HG03064 (cell line): ENCODE measurements at regions not wholly inside any gene's neighbourhood (a gene's known extent, or its start where the extent isn't known, plus 50 kb on each side); places are given as distances from the start of the nearest gene placed in this dataset.
"Not testable (repeated sequence)": the region's sequence is repeated elsewhere in the genome, so short reads cannot be mapped to it uniquely, and the experiment has no call there.

ENCODE experiments used
- ATAC-seq: cut with Tn5 transposase; IDR thresholded peaks from one replicate; pipeline ENCODE4 v1.9.1; 2021; ENCODE audit warnings: low read depth; ENCODE audit not compliant: unreplicated experiment

DNA sequence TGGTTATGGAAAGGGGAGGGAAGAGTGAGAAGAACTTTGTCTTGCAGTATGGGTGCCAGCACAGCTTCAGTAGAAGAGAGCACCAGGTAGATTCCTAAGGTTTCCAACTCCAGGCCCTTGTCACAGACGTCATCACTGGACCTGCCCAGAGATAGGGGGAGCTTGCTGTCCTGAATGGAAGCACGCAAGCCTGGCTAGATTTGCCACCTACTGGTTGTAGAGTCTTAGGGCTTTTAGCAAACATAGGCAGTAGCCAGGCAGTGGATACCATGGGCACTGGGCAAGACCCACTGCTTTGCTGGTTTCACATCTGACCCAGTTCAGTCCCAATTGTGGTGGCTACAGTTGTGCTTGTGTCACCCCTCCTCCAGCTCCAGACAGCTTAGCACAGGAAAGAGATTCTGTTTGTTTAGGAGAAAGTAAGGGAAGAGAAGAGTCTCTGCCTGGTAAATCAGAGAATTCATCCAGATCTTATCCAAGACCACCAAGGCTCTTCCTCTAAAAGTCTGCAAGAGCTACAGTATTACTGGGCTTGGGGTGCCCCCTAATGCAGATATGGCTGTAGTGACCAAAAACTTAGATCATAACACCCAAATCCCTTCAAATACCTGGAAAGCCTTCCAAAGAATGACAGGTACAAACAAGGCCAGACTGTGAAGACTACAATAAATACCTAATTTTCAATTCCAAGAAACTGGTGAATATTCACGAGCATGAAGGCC, 158.9 kb downstream of the HINT1 start:
- no peak for ATAC-seq

DNA sequence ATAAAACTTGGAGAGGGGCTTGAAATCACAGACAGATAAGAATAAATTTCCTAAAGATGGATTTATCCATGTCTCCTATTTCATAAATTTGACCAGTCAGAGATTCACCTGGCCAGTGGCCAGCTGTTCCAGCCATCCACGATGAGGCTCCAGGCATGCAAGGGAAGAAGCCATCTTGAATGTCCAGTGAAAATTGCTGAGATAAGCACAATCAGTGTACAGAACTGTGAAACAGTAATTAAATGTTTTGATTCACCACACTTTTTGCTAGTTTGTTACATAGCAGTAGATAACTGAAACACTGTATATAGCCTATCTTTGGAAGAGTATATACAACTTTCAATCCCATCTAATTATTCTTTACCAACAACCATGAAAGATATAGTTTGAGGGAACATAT, 163.5 kb downstream of the HINT1 start:
- no peak for ATAC-seq

DNA sequence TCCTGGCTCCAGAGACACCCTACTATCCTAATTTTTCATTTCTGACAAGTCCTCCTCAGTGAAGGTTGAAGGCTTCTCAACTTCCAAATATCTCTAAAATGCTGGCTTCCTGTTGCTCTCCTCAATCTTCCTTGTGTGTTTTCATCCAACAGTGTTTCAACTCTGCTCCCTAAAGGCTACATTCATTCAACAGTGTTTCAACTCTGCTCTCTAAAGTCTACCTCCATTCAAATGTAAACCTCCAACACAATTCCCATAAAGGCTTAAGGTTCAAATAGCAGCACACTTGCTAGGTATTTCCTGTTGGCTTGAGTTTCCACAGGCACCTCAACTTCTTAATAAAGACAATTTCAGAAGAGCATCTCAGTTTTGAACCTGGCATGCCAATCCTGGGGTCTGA, 164.8 kb downstream of the HINT1 start:
- no peak for ATAC-seq

DNA sequence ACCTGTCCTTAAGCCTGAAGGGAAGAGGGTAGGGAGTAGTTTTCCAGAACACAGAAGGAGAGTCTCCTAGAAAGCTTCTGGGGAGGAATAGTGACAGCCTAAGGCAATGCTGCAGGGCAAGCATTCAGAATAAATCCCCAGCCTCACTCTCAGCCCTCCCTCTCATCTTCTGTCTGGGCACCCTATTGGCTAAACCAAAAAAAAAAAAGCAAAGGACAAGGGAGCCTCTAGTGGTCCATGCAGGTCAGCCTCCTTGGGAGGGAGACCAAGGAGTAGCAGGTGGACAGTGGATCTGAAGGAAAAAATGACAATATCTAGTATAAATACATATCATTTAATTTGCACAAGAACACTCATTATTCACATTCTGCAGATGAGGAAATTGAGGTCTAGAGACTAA, 168.3 kb downstream of the HINT1 start:
- not testable (repeated sequence) for ATAC-seq

DNA sequence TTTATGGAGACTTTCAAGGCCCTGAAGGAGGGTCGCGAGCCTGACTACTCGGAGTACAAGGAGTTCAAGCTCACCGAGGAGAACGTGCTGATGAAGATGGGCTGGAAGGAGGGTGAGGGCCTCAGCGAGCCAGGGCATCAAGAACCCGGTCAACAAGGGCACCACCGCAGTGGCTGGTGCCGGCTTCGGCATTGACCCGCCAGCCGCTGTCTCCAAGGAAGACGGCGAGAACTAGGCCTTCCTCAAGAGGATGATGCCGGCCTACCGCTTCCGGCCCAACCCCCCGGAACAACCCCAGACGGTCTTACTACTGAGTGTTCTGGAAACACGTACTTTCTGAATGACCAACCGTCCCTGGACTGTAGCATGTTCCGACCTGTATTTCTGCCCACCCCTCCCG, 169.2 kb downstream of the HINT1 start:
- ATAC-seq: no peak

DNA sequence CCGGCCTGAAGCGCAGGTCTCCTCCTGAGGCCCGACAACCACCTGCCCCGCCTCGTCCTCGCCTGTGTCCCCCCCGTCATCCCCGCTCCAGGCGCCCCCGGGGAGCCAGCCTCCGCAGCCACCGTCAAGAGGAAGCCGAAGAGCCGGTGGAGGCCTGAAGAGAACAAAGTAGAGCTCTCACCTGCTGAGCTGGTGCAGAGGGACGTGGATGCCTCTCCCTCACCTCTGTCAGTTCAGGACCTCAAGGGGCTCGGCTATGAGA, 169.9 kb downstream of the HINT1 start:
- no peak for ATAC-seq

DNA sequence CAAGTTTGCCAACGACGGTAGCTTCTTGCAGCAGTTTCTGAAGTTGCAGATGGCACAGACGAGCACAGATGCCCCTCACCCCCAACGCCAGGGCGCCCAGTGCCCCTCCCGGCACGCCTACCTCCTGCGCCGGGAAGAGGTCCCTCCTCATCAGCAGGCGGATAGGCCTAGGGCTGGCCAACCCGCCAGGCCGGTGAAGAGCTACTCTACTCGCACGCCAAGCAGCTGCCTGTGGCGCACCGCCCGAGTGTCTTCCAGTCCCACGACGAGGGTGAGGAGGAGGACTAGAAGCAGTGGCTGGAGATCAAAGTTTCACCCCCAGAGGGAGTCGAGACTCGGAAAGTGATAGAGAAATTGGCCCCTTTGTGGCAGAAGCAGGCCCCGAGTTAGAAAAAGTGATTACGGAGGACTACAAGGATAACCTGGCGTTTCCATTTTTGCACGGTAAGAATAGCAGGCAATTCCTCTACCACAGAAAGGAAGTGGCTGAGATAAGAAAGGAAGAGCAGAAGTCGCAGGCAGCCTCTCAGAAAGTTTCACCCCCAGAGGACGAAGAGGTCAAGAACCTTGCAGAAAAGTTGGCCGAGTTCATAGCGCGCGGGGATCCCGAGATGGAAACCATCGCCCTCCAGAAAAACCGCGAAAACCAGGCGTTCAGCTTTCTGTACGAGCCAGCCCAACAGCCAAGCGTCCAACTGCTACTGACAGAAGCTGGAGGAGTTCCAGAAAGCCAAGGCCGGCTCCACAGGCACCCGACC, 170.4 kb downstream of the HINT1 start:
- no peak for ATAC-seq

DNA sequence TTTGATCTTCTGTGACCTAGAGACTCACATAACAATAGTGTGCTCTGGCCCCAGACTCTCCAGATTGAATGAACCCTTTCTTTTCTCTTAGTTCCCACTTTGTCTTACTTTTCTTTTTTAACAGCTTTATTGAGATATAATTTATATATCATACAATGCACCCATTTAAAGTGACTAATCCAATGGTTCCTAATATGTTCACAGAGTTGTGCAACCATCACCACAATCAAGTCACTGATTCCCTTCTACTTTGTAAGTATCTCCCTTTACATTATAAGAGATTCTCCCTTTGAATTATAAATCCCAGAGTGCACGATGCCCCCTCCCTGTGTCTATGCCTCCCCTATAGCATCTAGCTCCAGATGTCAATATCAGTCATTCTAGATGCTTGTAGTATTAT, 172.4 kb downstream of the HINT1 start:
- no peak for ATAC-seq

DNA sequence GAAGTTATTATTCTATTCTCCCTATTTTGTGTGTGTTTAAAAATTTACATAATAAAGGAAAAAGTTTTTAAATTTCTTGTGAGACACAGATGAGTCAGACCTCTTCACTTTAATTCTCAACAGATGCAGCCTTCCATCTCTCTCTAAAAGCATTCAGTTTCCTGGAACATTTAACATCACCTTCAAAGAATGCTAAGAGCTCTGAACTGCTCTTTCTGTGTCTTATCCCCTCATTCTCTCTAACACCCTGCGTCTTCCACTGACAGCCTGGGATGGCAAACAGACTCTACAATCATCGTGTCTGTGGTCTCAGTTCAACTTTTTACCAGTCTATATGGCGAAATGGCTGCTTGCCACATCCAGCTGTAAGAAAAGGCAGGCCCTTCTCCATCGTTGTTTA, 173.0 kb downstream of the HINT1 start:
- ATAC-seq: no peak

DNA sequence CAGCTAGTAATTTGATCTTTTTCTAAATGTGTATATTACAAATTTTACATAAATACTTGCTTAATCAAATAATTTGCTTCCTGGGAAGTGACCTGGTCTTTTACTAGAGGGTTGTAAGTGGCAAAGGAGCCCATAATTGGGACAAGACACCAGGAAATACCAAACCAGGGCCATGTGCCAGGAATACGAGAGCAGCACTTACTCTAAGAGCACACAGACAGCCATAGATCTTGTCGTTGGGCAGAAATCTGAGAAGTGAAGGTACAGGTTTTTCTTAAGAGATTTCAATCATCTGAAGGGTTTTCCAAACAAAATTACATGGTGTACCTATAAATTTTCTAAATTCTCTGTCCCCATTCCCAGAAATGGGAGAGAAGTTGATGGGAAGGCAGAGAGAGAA, 179.3 kb downstream of the HINT1 start:
- no peak for ATAC-seq

DNA sequence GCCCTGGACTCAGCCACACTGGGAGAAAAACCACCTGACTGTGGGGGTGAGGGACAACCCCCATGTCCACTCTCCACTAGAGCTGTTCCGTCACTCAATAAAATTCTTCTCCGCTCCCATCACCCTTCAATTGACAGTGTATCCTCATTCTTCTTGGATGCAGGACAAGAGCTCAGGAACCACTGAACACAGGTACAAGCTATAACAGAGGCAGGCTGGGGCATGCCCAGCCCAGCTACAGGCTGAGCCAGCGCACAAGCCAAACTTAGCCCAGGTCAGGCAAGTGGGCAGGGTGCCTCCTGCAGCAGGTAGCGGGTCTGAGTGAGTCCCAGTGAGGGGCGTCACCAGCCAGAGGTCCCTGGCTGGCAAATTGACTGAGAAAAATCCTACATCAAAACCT, 183.4 kb downstream of the HINT1 start:
- no peak for ATAC-seq

DNA sequence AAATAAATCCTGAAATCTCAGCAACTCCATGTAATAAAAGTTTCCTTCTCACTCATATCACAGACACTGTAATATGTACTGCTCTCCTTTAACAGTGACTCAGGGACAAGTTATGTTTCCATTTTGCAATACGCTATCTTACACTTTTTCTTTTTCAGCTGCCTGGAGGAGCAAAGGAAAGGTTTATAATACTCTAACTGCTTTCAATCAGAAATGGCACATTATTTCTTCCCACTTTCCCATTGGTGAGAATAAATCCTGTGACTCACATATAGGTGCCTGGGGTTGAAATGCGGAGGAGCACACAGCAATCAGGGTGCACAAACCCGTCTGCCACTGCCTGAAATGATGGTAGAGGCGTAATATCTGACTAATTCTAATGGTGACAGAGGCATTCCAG, 186.6 kb downstream of the HINT1 start:
- no peak for ATAC-seq

DNA sequence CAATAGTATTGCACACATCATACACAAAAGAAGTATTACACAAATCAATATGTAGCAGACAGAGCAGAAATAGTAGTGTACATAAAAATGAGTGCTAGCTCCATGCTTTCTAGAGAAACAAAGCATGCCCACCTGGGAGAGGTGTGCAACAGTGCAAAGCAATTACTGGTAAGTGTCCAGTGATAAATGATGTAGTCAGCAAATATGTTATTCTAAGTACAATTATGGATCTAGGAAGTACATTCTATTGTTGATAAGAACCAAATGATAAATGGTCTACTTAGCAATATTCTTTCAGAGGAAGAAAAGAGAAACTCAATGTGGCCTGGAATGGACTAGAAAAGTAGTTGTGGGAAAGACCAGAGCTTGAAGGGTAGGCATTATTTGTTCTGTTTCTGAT, 188.6 kb downstream of the HINT1 start:
- ATAC-seq: no peak

DNA sequence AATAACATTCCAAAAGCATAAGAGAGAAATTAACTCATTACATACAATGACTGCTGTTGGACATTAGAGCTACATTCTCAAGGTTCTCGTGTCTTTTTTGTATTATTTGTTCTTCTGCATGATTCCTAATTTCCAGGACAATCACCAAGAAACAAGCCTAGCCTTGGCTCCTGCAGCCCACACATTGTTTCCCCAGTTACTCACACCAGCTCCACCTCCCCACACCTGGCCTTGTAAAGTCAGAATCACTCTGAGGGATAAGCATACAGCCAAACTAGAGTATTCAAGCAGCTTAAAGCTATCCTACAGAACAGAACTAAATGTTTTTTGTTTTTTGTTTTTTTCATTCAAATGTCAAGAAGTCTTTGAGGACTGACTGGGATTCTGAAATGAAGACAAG, 189.2 kb downstream of the HINT1 start:
- ATAC-seq: no peak

DNA sequence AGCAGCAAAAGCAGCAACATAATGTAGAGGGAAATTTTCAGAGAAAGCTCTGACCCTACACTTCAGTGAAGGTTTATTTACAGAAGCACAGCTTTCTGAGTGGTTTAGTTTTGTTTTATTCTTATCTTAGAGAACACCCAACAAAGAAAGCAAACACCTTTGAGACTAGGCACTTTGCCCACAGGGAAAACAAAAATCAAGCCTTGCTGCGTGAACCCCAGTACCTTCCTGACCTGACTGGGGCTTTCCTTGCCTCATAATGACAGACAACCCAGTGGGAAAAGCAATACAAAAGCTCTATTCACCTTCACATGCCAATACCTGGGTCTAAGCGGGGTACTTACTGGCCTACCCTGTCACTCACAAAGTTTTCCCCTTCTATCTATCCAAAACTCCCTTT, 189.8 kb downstream of the HINT1 start:
- ATAC-seq: no peak

DNA sequence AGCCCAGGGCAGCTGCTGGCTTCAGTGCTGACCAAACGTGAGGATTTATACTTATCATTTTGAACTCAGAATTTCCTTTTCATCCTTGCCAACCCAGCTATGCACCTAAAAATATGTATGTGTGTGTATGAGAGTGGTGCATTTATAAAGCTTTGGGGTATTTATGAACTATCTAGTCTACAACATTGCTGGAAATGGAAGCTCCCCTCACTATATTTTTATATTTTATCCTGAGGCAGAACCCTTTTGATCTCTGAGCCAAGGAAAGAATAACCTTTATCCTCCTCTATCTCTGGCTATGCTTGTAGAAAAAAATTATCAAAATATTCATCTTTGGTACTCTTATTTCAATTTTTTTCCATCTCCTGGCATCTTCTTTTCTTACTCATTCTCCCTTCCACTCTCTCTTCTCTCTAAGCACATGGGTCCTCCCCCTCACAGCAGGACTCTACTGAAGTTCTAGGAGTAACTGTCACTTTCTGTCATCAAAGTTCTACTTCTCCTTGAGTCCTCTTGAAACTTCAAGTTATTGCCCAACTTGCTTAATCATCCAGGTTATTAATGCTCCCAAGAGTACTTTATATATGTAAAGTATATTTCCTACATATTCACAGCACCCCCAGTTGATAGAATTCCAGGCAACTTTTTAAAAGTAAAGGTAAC, 190.9 kb downstream of the HINT1 start:
- no peak for ATAC-seq

DNA sequence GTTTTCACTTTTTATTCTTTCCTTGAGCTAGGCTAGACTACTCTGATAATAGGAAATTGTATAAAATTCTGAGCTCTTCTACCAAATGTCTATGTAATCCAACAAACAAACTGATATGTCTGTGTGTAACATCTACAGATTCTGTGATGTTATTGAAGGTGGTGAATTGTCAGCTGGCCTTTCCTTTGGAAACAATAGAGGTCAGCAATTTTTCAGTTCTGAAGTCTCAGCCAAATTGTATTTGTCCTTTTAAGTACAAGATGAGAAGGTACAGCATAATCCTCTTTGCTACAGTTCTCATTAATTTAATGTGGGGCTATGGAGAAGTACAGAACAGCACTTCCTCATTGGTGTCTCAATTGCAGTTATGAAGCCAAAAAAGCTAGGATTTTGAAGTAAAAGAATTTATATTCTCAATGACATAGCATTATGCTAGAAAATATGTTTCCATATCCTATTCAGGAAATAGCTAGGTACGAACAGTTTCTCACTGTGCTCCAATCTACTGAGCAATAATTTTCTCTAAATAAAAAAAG, 198.0 kb downstream of the HINT1 start:
- ATAC-seq: no peak

DNA sequence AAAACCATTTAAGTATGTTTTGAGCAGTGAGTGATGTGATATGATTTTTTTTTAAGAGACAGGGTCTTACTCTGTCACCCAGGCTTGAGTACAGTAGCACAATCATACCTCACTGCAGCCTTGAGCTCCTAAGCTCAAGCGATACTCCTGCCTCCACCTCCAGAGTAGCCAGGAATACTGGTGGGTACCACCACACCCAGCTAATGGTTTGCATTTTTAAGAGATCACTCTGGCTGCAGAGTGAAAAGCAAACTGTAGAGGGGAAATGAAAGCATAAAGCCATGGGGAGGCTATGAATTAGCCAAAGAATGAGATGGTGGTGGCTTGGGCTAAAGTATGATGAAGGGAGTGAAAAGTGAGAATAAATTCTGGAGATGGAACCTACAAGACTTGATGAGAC, 199.1 kb downstream of the HINT1 start:
- ATAC-seq: no peak

DNA sequence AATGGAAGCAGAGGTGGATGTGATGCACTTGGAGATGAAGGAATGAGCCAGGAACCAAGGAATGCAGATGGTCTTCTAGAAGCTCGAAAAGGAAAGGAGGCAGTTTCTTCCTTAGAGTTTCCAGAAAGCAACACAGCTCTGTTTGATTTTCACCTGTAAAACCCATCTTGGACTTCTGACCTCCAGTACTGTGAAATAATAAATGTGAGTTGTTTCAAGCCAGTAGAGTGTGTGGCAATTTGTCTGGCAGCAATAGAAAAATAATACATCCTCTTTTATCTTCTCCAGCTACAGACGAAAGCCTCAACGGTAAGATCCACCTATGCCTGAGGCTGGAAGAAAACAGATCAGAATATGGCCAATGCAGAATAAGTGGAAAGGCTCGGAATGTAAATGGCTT, 199.7 kb downstream of the HINT1 start:
- no peak for ATAC-seq

DNA sequence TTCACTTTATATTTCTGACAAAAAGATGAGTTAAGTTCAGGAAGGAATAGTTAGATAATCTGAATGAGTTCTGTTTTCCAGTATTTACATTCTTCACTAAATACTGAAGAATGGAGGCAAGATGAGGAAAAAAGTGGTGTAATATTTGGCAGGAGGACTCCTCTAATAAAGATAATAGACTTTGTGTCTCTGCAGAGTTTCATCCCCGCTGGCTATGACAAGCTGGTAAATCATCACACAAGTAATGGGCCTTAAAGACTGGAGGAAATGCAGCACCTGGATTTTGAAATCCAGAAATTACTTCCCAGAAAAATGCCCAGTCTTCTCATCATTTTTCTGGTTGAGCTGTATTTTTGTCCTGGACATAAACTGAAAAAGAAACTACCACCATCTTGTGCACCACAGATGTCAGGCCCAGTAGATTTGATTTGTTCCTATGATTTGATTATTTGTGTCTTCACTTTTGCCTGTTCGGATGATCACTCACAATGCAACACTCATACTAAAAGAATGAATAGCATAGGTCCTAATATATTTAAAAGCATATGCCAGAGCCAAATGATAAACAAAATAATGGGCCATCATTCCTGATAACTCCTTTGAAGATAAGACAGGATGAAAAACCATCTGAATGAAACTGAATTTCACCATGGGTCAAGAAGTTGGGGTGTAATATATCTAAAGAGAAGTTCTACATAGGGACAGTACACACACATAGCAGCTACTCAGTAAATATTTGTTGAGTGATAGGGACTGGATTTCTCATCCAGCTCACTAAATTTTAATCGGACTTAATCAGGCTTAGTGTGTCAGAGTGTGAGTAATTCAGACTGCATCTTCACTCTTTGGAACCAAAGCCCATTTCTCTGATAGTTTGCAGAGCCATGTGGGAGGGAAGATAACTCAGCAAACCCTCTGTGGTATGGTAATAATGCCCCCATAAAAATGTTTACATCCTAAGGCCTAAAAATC, 200.5 kb downstream of the HINT1 start:
- no peak for ATAC-seq

DNA sequence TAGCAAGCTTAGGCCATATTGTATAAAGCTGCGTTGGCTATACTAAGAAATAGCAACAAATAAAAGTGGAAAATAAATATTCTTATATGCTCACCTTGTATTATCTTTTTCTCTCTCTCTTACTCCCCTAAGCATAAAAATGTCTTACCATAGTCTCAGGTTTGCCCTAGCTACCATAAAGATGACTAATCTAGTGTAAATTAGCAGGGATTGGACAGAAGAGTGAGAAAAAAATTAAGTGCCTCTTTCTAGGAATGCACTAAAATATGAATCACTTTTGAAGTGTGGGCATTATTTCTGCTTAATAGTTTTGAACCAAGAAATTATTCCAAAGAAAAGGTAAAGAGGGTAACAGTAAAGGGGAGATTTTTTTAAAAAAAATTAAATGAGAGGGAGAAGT, 201.3 kb downstream of the HINT1 start:
- no peak for ATAC-seq
